K562 (cell line): ENCODE measurements at regions not wholly inside any gene's neighbourhood (a gene's known extent, or its start where the extent isn't known, plus 50 kb on each side); places are given as distances from the start of the nearest gene placed in this dataset.

Experiments
- ASH1L ChIP-seq: fragments of 450-650 bp; IDR thresholded peaks from 2 replicates; pipeline ENCODE4 v1.6.1; 2018; ENCODE audit warnings: borderline replicate concordance, mild to moderate bottlenecking, low read depth; ENCODE audit not compliant: partially characterized antibody
- C11orf30 ChIP-seq: fragments of 450-650 bp; IDR thresholded peaks from 2 replicates; pipeline ENCODE4 v1.6.1; 2016; ENCODE audit warnings: low read depth, mild to moderate bottlenecking
- FOSL1 ChIP-seq: fragments of 200-800 bp; sonication (Bioruptor generic); conservative IDR thresholded peaks from 2 replicates; pipeline ENCODE4 v1.6.1; 2016; ENCODE audit warnings: missing genetic modification characterization, missing compliant biosample characterization
- MAZ ChIP-seq, 2 experiments: fragments of 450-650 bp in 1 of 2; sonication (generic) in 1 of 2; formaldehyde crosslinking; IDR thresholded peaks in 1 of 2; conservative IDR thresholded peaks in 1 of 2; 2 replicates each; pipeline versions ENCODE4 v1.4.0 to v1.5.0; 2020; ENCODE audit warnings: mild to moderate bottlenecking in 1 of 2, missing genetic modification reagents in 1 of 2
- RHOXF2B ChIP-seq: fragments of 250-450 bp; sonication (Bioruptor Pico); conservative IDR thresholded peaks from 2 replicates; pipeline ENCODE4 v1.5.1; 2021
- TOE1 ChIP-seq, 2 experiments: fragments of 450-650 bp in 1 of 2; sonication (generic) in 1 of 2; formaldehyde crosslinking in 1 of 2; IDR thresholded peaks; 2 replicates each; pipeline versions ENCODE4 v1.7.1 to v1.8.0; 2016 to 2022; ENCODE audit warnings: borderline replicate concordance in 2 of 2, mild to moderate bottlenecking in 2 of 2, antibody characterized with exemption in 1 of 2, inconsistent platforms in 1 of 2, low read depth in 1 of 2, missing genetic modification reagents in 1 of 2, moderate library complexity in 1 of 2
- ZNF224 ChIP-seq: sonication (generic); formaldehyde crosslinking; IDR thresholded peaks from 2 replicates; pipeline ENCODE4 v1.8.0; 2022; ENCODE audit warnings: mild to moderate bottlenecking, missing genetic modification reagents
- ZNF407 ChIP-seq: fragments of 450-650 bp; IDR thresholded peaks from 2 replicates; pipeline ENCODE4 v1.6.1; 2016; ENCODE audit warnings: low read depth

GRCh38 chr6:14706378-14706929 lies 539.4 kb upstream of the JARID2 start (continued):
- TF ChIP-seq ZNF407 (no peak), RHOXF2B (CRISPR knock-in tag) (peak; percentile 46; the same call in 1 of the 2 replicates), TOE1 (IDR thresholded peaks at IDR 0.05; ENCODE audit: borderline replicate concordance) (peak; percentile 64; the same call in 1 of the 2 replicates), TOE1 (CRISPR knock-in tag; IDR thresholded peaks at IDR 0.05; ENCODE audit: borderline replicate concordance, low read depth) (no peak), MAZ (CRISPR knock-in tag; conservative IDR thresholded peaks at IDR 0.05 in 1 of 2, IDR thresholded peaks at IDR 0.05 in 1 of 2) (peak in 1 of 2 experiments; percentile 23; a peak in 1 of 4 replicates), ASH1L (peak; percentile 9), C11orf30 (peak; percentile 77), ZNF224 (no peak), FOSL1 (tag) (peak; percentile 95)
